ENCODE measurements at regions not wholly inside any gene's neighbourhood (a gene's known extent, or its start where the extent isn't known, plus 50 kb on each side); places are given as distances from the start of the nearest gene placed in this dataset.

GRCh38 chr13:89902223-89902622, 1445.3 kb upstream of the MIR17HG start (continued):
- TF ChIP-seq ZNF217 (CRISPR knock-in tag; IDR thresholded peaks at IDR 0.05) (no peak), TRIM24 (IDR thresholded peaks at IDR 0.05) (no peak), ZNF707 (CRISPR knock-in tag; conservative IDR thresholded peaks at IDR 0.05) (no peak), SAFB2 (IDR thresholded peaks at IDR 0.05; ENCODE audit: borderline replicate concordance, low read depth, low read length, severe bottlenecking) (peak; percentile 90)

GRCh38 chr13:89903115-89903514, 1444.4 kb upstream of the MIR17HG start:
- Histone ChIP-seq H3K9ac (ENCODE audit: insufficient read depth in 1 of 2, low read depth in 2 of 2, low read length in 2 of 2) (no peak overlapping the region), H2AFZ (ENCODE audit: low read depth, low read length) (no peak overlapping the region), H3K9me3 (replicated peaks; ENCODE audit: control insufficient read depth, insufficient read depth, low read depth, low read length) (no peaks in the 10 kb centered on the region; the same call in 1 of the 2 replicates), H3K4me2 (ENCODE audit: insufficient read depth, low read length) (no peak overlapping the region), H3K79me2 (ENCODE audit: control insufficient read depth, insufficient read depth, low read length) (no peaks in the 10 kb centered on the region), H3K4me3 (no peak overlapping the region), H3K27me3 (ENCODE audit: control insufficient read depth in 2 of 2, insufficient read depth in 2 of 2, low read length in 2 of 2) (no peaks in the 10 kb centered on the region), H4K20me1 (replicated peaks; ENCODE audit: control insufficient read depth, insufficient read depth, low read length) (no peaks in the 10 kb centered on the region), H3K9me1 (ENCODE audit: control insufficient read depth, insufficient read depth, low read length) (no peaks in the 10 kb centered on the region), H3K4me1 (replicated peaks in 1 of 2; ENCODE audit: control insufficient read depth in 2 of 2, insufficient read depth in 2 of 2, low read length in 2 of 2) (no peaks in the 10 kb centered on the region), H3K36me3 (ENCODE audit: control insufficient read depth, insufficient read depth, low read length) (no peaks in the 10 kb centered on the region), H3K27ac (ENCODE audit: extremely low read depth, low read depth, low read length) (no peak overlapping the region)
- ChIA-PET POLR2A (no interaction called here), CTCF (ENCODE audit: low intra/inter-chr PET ratio) (no interaction called here)
- DNase-seq (ENCODE audit: extremely low read depth in 1 of 4, low spot score in 3 of 4) (no peak), ATAC-seq (no peak), FAIRE-seq (no peak)
- intact Hi-C loops (cut with micrococcal nuclease) (no loop called here), in situ Hi-C loops (cut with MboI) (no loop called here)
- WGBS (ENCODE audit: insufficient coverage, low coverage, missing lambda C conversion rate): under 1% methylated on average over 2 of the region's 2 CpGs
- BruUV-seq (replicated peaks): no TSS peak
- TF ChIP-seq TOE1 (IDR thresholded peaks at IDR 0.05; ENCODE audit: borderline replicate concordance): no peak
- TF ChIP-seq TOE1 (CRISPR knock-in tag; IDR thresholded peaks at IDR 0.05; ENCODE audit: borderline replicate concordance, low read depth): no peak
- TF ChIP-seq CBX5 (IDR thresholded peaks at IDR 0.05; ENCODE audit: borderline replicate concordance, low read depth): peak; percentile 56; the same call in 1 of the 2 replicates
- TF ChIP-seq MEF2A (IDR thresholded peaks at IDR 0.05; ENCODE audit: control insufficient read depth, low read depth, low read length): no peak
- no peak for TF ChIP-seq ZNF644 (tag; IDR thresholded peaks at IDR 0.05; ENCODE audit: low read depth)
- TF ChIP-seq PHF8 (IDR thresholded peaks at IDR 0.05; ENCODE audit: borderline replicate concordance, low read length): no peak
- TF ChIP-seq DIDO1 (tag; IDR thresholded peaks at IDR 0.05; ENCODE audit: low read depth): no peak
- TF ChIP-seq SIX5 (IDR thresholded peaks at IDR 0.05; ENCODE audit: borderline replicate concordance in 1 of 2, insufficient read depth in 1 of 2, low read depth in 1 of 2, low read length in 2 of 2): no peak
- TF ChIP-seq ZNF324 (CRISPR knock-in tag; IDR thresholded peaks at IDR 0.05): peak; percentile 2; the same call in 1 of the 2 replicates
- 0 out of 3 replicates have a peak, but pooled peaks of 1 of the 2 experiments have one; percentile 29 for TF ChIP-seq CBX3 (IDR thresholded peaks at IDR 0.05; ENCODE audit: borderline replicate concordance in 1 of 2, low read length in 2 of 2)
- no peak for TF ChIP-seq U2AF1 (optimal IDR thresholded peaks at IDR 0.05; ENCODE audit: low read depth, low read length)
- no peak for TF ChIP-seq AFF4 (CRISPR knock-in tag; IDR thresholded peaks at IDR 0.05)
- no peak for TF ChIP-seq TAL1 (IDR thresholded peaks at IDR 0.05)
- TF ChIP-seq EHMT2 (IDR thresholded peaks at IDR 0.05): no peak
- TF ChIP-seq TBP (optimal IDR thresholded peaks at IDR 0.05; ENCODE audit: low read depth, low read length): no peak

Measured in K562 (cell line).